Esophagus muscularis mucosa (tissue), 4 donors: ENCODE measurements at regions not wholly inside any gene's neighbourhood (a gene's known extent, or its start where the extent isn't known, plus 50 kb on each side); places are given as distances from the start of the nearest gene placed in this dataset.

Experiments used
- DNase-seq: peaks from one replicate; pipeline ENCODE4 v3.0.0-alpha.2; 2017; ENCODE audit errors: extremely low spot score
- H3K27ac ChIP-seq, 4 donors: fragments of 200-600 bp; sonication (generic); replicated peaks in 1 of 4; 1 replicate in 3 of 4; 2 replicates in 1 of 4; pipeline ENCODE4 v1.5.1; 2016 to 2019; ENCODE audit warnings: mild to moderate bottlenecking in 1 of 4
- H3K27me3 ChIP-seq, 4 donors: fragments of 200-600 bp; sonication (generic); one replicate each; pipeline versions ENCODE4 v1.5.1 to v1.6.0; 2016 to 2019
- H3K36me3 ChIP-seq, 4 donors: fragments of 200-600 bp; sonication (generic); one replicate each; pipeline ENCODE4 v1.5.1; 2016 to 2019
- H3K4me1 ChIP-seq, 4 donors: fragments of 200-600 bp; sonication (generic); one replicate each; pipeline ENCODE4 v1.5.1; 2016 to 2019
- H3K4me3 ChIP-seq, 4 donors: fragments of 200-600 bp; sonication (generic); 1 replicate in 2 of 4; 2 replicates in 2 of 4; pipeline ENCODE4 v1.5.1; 2016 to 2019; ENCODE audit warnings: mild to moderate bottlenecking in 4 of 4, moderate library complexity in 1 of 4
- H3K9me3 ChIP-seq, 4 donors: fragments of 200-600 bp; sonication (generic); 1 replicate in 3 of 4; 2 replicates in 1 of 4; pipeline ENCODE4 v1.5.1; 2016 to 2019
- CTCF ChIP-seq, 3 experiments: fragments of 200-600 bp in 2 of 3; fragments of 450-650 bp in 1 of 3; sonication (generic) in 2 of 3; IDR thresholded peaks; one replicate each; pipeline ENCODE4 v1.5.1; 2017 to 2019; ENCODE audit warnings: antibody characterized with exemption in 3 of 3, mild to moderate bottlenecking in 2 of 3, moderate library complexity in 1 of 3
- EP300 ChIP-seq: sonication (generic); formaldehyde crosslinking; IDR thresholded peaks from one replicate; pipeline ENCODE4 v1.6.1; 2017; ENCODE audit warnings: antibody characterized with exemption
- POLR2A ChIP-seq: fragments of 450-650 bp; IDR thresholded peaks from one replicate; pipeline ENCODE4 v1.6.1; 2017; ENCODE audit warnings: antibody characterized with exemption, moderate library complexity, mild to moderate bottlenecking, low read depth
- POLR2AphosphoS5 ChIP-seq, 2 donors: sonication (generic); formaldehyde crosslinking; IDR thresholded peaks; one replicate each; pipeline ENCODE4 v1.6.1; 2017; ENCODE audit warnings: antibody characterized with exemption in 2 of 2
- WGBS: methylation state at CpG from one replicate; pipeline ENCODE4 v1.1.5; 2018; 5-methylcytosine and 5-hydroxymethylcytosine counted together
- intact Hi-C: fragments of 100-400 bp; cut with DNase I; formaldehyde crosslinking; loops from one replicate; pipeline ENCODE4 v1.15.1; 2023

GRCh38 chr2:52558265-52558664 lies 1209.3 kb upstream of the CHAC2 start:
- Histone ChIP-seq H3K36me3 (no peaks in the 10 kb centered on the region), H3K9me3 (no peaks in the 10 kb centered on the region), H3K4me1 (no peaks in the 10 kb centered on the region), H3K27ac (no peak overlapping the region), H3K27me3 (no peaks in the 10 kb centered on the region), H3K4me3 (no peak overlapping the region)
- DNase-seq: no peak
- intact Hi-C loops: no loop called here
- TF ChIP-seq CTCF (IDR thresholded peaks at IDR 0.05) (no peak), POLR2AphosphoS5 (IDR thresholded peaks at IDR 0.05) (no peak), POLR2A (no peak), EP300 (no peak)
- WGBS: 90% methylated on average over 3 of the region's 3 CpGs

- no peak for DNase-seq
- TF ChIP-seq POLR2AphosphoS5 (IDR thresholded peaks at IDR 0.05): no peak
- no peak for TF ChIP-seq POLR2A
- no peak for TF ChIP-seq EP300
- TF ChIP-seq CTCF (IDR thresholded peaks at IDR 0.05): no peak
- Histone ChIP-seq H3K27me3 (no peaks in the 10 kb centered on the region), H3K9me3 (no peaks in the 10 kb centered on the region), H3K36me3 (no peaks in the 10 kb centered on the region), H3K4me3 (no peak overlapping the region), H3K27ac (no peak overlapping the region), H3K4me1 (no peaks in the 10 kb centered on the region)
- intact Hi-C loops: no loop called here
- no CpG with 5 or more reads among the region's 10 CpGs for WGBS
Observed at GRCh38 chr2:52542297-52542696, 1225.3 kb upstream of the CHAC2 start.

- WGBS: no CpG with 5 or more reads among the region's 6 CpGs
- H3K27ac ChIP-seq: no peak overlapping the region
- no peaks in the 10 kb centered on the region for H3K4me1 ChIP-seq
- no peaks in the 10 kb centered on the region for H3K9me3 ChIP-seq
- no peak for DNase-seq
- no peaks in the 10 kb centered on the region for H3K27me3 ChIP-seq
- intact Hi-C loops: no loop called here
- TF ChIP-seq POLR2A (no peak), CTCF (IDR thresholded peaks at IDR 0.05) (no peak), EP300 (no peak), POLR2AphosphoS5 (IDR thresholded peaks at IDR 0.05) (no peak)
- H3K36me3 ChIP-seq: no peaks in the 10 kb centered on the region
- H3K4me3 ChIP-seq: no peak overlapping the region
Observed at GRCh38 chr2:52539026-52539970, 1228.3 kb upstream of the CHAC2 start.

GRCh38 chr2:52537588-52537987 lies 1230.0 kb upstream of the CHAC2 start:
- no peak for DNase-seq
- Histone ChIP-seq H3K4me1 (no peaks in the 10 kb centered on the region), H3K27me3 (no peaks in the 10 kb centered on the region), H3K4me3 (no peak overlapping the region), H3K27ac (no peak overlapping the region), H3K36me3 (no peaks in the 10 kb centered on the region), H3K9me3 (no peaks in the 10 kb centered on the region)
- TF ChIP-seq POLR2AphosphoS5 (IDR thresholded peaks at IDR 0.05) (no peak), POLR2A (no peak), EP300 (no peak), CTCF (IDR thresholded peaks at IDR 0.05) (no peak)
- intact Hi-C loops: no loop called here
- no CpG with 5 or more reads among the region's 1 CpG for WGBS
